ENCODE measurements at regions not wholly inside any gene's neighbourhood (a gene's known extent, or its start where the extent isn't known, plus 50 kb on each side); places are given as distances from the start of the nearest gene placed in this dataset.

- TF ChIP-seq EZH2phosphoT487 (IDR thresholded peaks at IDR 0.05; ENCODE audit: low read depth, severe bottlenecking, unreplicated experiment) (no peak), CTCF (IDR thresholded peaks at IDR 0.05; ENCODE audit: poor library complexity) (no peak), EZH2 (IDR thresholded peaks at IDR 0.05; ENCODE audit: borderline replicate concordance) (no peak)
- Histone ChIP-seq H3K9me2 (replicated peaks; ENCODE audit: insufficient read depth) (no peaks in the 10 kb centered on the region), H4K20me1 (ENCODE audit: insufficient read depth, poor library complexity, severe bottlenecking) (no peaks in the 10 kb centered on the region), H3K4me3 (no peak overlapping the region), H3K27me3 (no peaks in the 10 kb centered on the region), H2AFZ (no peak overlapping the region), H3K4me2 (no peak overlapping the region), H3K9me3 (ENCODE audit: low read depth) (peaks cover 4% of the 10 kb centered on the region), H3K79me2 (no peaks in the 10 kb centered on the region), H3K36me3 (replicated peaks; ENCODE audit: insufficient read depth, low read depth) (no peaks in the 10 kb centered on the region), H3K27ac (no peak overlapping the region), H3K4me1 (ENCODE audit: insufficient read depth) (no peaks in the 10 kb centered on the region)
- 86% methylated on average over 4 of the region's 4 CpGs for WGBS (ENCODE audit: low lambda C conversion rate, missing lambda C conversion rate)
- DNase-seq (ENCODE audit: low spot score): no peak
These were observed 352.3 kb upstream of the CDH7 start for GRCh38 chr18:65398347-65399075.

GRCh38 chr18:65380986-65381385 is 369.8 kb upstream of the CDH7 start:
- Histone ChIP-seq H2AFZ (no peak overlapping the region), H3K9me3 (ENCODE audit: low read depth) (no peaks in the 10 kb centered on the region), H3K4me2 (no peak overlapping the region), H4K20me1 (ENCODE audit: insufficient read depth, poor library complexity, severe bottlenecking) (no peaks in the 10 kb centered on the region), H3K27me3 (no peaks in the 10 kb centered on the region), H3K79me2 (no peaks in the 10 kb centered on the region), H3K9me2 (replicated peaks; ENCODE audit: insufficient read depth) (no peaks in the 10 kb centered on the region), H3K4me3 (no peak overlapping the region), H3K4me1 (ENCODE audit: insufficient read depth) (no peaks in the 10 kb centered on the region), H3K36me3 (replicated peaks; ENCODE audit: insufficient read depth, low read depth) (no peaks in the 10 kb centered on the region), H3K27ac (no peak overlapping the region)
- no peak for TF ChIP-seq CTCF (IDR thresholded peaks at IDR 0.05; ENCODE audit: poor library complexity)
- TF ChIP-seq EZH2 (IDR thresholded peaks at IDR 0.05; ENCODE audit: borderline replicate concordance): no peak
- TF ChIP-seq EZH2phosphoT487 (IDR thresholded peaks at IDR 0.05; ENCODE audit: low read depth, severe bottlenecking, unreplicated experiment): no peak
- DNase-seq (ENCODE audit: low spot score): no peak
- WGBS (ENCODE audit: low lambda C conversion rate, missing lambda C conversion rate): 78% methylated on average over 3 of the region's 3 CpGs

- H3K27me3 ChIP-seq: no peaks in the 10 kb centered on the region
- TF ChIP-seq EZH2phosphoT487 (IDR thresholded peaks at IDR 0.05; ENCODE audit: low read depth, severe bottlenecking, unreplicated experiment) (no peak), EZH2 (IDR thresholded peaks at IDR 0.05; ENCODE audit: borderline replicate concordance) (no peak), CTCF (IDR thresholded peaks at IDR 0.05; ENCODE audit: poor library complexity) (no peak)
- no peaks in the 10 kb centered on the region for H3K9me2 ChIP-seq (replicated peaks; ENCODE audit: insufficient read depth)
- no peaks in the 10 kb centered on the region for H3K36me3 ChIP-seq (replicated peaks; ENCODE audit: insufficient read depth, low read depth)
- H3K4me2 ChIP-seq: no peak overlapping the region
- no peaks in the 10 kb centered on the region for H3K4me1 ChIP-seq (ENCODE audit: insufficient read depth)
- H2AFZ ChIP-seq: no peak overlapping the region
- no peaks in the 10 kb centered on the region for H3K9me3 ChIP-seq (ENCODE audit: low read depth)
- H3K4me3 ChIP-seq: no peak overlapping the region
- H3K27ac ChIP-seq: no peak overlapping the region
- no peak for DNase-seq (ENCODE audit: low spot score)
- no peaks in the 10 kb centered on the region for H3K79me2 ChIP-seq
- H4K20me1 ChIP-seq (ENCODE audit: insufficient read depth, poor library complexity, severe bottlenecking): no peaks in the 10 kb centered on the region
These were observed 370.2 kb upstream of the CDH7 start for GRCh38 chr18:65380571-65380970.

Measured in hepatocyte (in vitro differentiated cells).